ENCODE measurements at regions not wholly inside any gene's neighbourhood (a gene's known extent, or its start where the extent isn't known, plus 50 kb on each side); places are given as distances from the start of the nearest gene placed in this dataset.

DNA sequence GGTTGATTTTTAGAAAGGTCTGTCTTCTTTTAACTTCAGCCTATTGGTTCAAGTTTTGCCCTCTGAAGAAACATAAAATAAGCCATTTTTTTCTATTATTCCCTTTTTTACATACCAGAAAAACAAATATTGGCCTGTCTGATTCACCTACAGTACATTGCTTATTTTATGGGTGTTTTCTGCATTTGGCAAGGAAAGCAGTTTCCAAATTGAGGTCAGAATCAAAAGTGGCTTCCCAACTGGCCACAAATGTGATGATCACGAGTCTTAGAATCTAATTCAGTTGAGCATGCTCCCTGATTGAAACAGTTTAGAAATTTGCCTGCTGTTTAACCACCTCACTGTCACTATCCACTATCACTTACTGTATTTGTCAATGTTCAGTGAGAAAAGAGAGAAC lies 106.9 kb upstream of the CHMP2B start:
- no peaks in the 10 kb centered on the region for H3K9me1 ChIP-seq (ENCODE audit: control insufficient read depth, extremely low read depth, insufficient read depth, low read length)
- FAIRE-seq (no peak), DNase-seq (ENCODE audit: low read depth, low spot score) (no peak)
- no peak overlapping the region for H3K27ac ChIP-seq (ENCODE audit: control insufficient read depth, insufficient read depth, low read length)
- no peaks in the 10 kb centered on the region for H3K79me2 ChIP-seq (ENCODE audit: control insufficient read depth, insufficient read depth, low read length)
- H3K9me3 ChIP-seq (ENCODE audit: control insufficient read depth, low read depth, low read length) = no peaks in the 10 kb centered on the region
- dilution Hi-C loops (cut with MboI; ENCODE audit: extremely low pct_ligation_motif_present, low sequenced_read_pairs) = no loop called here
- no peaks in the 10 kb centered on the region for H3K4me1 ChIP-seq (ENCODE audit: control insufficient read depth, extremely low read depth, insufficient read depth, low read length)
- TF ChIP-seq, protein P1, sequence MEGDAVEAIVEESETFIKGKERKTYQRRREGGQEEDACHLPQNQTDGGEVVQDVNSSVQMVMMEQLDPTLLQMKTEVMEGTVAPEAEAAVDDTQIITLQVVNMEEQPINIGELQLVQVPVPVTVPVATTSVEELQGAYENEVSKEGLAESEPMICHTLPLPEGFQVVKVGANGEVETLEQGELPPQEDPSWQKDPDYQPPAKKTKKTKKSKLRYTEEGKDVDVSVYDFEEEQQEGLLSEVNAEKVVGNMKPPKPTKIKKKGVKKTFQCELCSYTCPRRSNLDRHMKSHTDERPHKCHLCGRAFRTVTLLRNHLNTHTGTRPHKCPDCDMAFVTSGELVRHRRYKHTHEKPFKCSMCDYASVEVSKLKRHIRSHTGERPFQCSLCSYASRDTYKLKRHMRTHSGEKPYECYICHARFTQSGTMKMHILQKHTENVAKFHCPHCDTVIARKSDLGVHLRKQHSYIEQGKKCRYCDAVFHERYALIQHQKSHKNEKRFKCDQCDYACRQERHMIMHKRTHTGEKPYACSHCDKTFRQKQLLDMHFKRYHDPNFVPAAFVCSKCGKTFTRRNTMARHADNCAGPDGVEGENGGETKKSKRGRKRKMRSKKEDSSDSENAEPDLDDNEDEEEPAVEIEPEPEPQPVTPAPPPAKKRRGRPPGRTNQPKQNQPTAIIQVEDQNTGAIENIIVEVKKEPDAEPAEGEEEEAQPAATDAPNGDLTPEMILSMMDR (optimal IDR thresholded peaks at IDR 0.05 in 1 of 3, IDR thresholded peaks at IDR 0.05 in 1 of 3, conservative IDR thresholded peaks at IDR 0.05 in 1 of 3; ENCODE audit: extremely low read depth in 1 of 3, insufficient read depth in 2 of 3, low read length in 3 of 3) = no peak
- TF ChIP-seq EZH2 (IDR thresholded peaks at IDR 0.05; ENCODE audit: low read length) = no peak
- no peaks in the 10 kb centered on the region for H3K36me3 ChIP-seq (ENCODE audit: control insufficient read depth in 2 of 2, extremely low read depth in 1 of 2, insufficient read depth in 2 of 2, low read length in 2 of 2)
- no peak overlapping the region for H3K4me3 ChIP-seq (ENCODE audit: control insufficient read depth in 2 of 3, extremely low read depth in 1 of 3, insufficient read depth in 2 of 3, low read depth in 1 of 3, low read length in 3 of 3)
- no peaks in the 10 kb centered on the region for H4K20me1 ChIP-seq (ENCODE audit: control insufficient read depth, extremely low read depth, insufficient read depth, low read length)
- no peak overlapping the region for H3K9ac ChIP-seq (ENCODE audit: control insufficient read depth, extremely low read depth, insufficient read depth, low read length)
- no peaks in the 10 kb centered on the region for H3K27me3 ChIP-seq (ENCODE audit: control insufficient read depth, extremely low read depth, insufficient read depth, low read length)
- H2AFZ ChIP-seq (ENCODE audit: control insufficient read depth, low read length) = no peak overlapping the region
- no peak overlapping the region for H3K4me2 ChIP-seq (ENCODE audit: control insufficient read depth, extremely low read depth, insufficient read depth, low read depth, low read length)

DNA sequence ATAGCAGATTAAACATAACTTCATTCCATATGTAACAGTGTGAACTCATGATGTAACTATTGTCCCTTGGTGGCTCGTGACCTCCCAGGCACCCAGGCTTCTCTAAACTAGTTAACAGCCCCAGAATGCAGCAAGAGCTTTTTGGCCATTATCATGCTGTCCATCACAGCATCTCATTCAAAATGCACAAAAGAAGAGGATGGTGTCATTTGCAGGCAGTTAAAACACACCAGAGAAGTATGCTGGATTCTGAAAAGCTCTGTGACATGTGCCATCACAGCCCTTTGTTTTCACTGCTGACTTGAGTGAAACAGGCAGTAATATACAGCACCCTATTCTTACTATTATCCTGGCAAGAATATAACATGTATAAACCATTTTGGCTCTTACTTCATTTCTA lies 117.6 kb upstream of the CHMP2B start:
- no peaks in the 10 kb centered on the region for H4K20me1 ChIP-seq (ENCODE audit: control insufficient read depth, extremely low read depth, insufficient read depth, low read length)
- H3K9ac ChIP-seq (ENCODE audit: control insufficient read depth, extremely low read depth, insufficient read depth, low read length) = no peak overlapping the region
- TF ChIP-seq, protein P1 (optimal IDR thresholded peaks at IDR 0.05 in 1 of 3, IDR thresholded peaks at IDR 0.05 in 1 of 3, conservative IDR thresholded peaks at IDR 0.05 in 1 of 3; ENCODE audit: extremely low read depth in 1 of 3, insufficient read depth in 2 of 3, low read length in 3 of 3) = no peak
- no peak for TF ChIP-seq EZH2 (IDR thresholded peaks at IDR 0.05; ENCODE audit: low read length)
- no peaks in the 10 kb centered on the region for H3K27me3 ChIP-seq (ENCODE audit: control insufficient read depth, extremely low read depth, insufficient read depth, low read length)
- no peak overlapping the region for H3K4me2 ChIP-seq (ENCODE audit: control insufficient read depth, extremely low read depth, insufficient read depth, low read depth, low read length)
- no peak overlapping the region for H3K27ac ChIP-seq (ENCODE audit: control insufficient read depth, insufficient read depth, low read length)
- H3K4me3 ChIP-seq (ENCODE audit: control insufficient read depth in 2 of 3, extremely low read depth in 1 of 3, insufficient read depth in 2 of 3, low read depth in 1 of 3, low read length in 3 of 3) = no peak overlapping the region
- H3K36me3 ChIP-seq (ENCODE audit: control insufficient read depth in 2 of 2, extremely low read depth in 1 of 2, insufficient read depth in 2 of 2, low read length in 2 of 2) = no peaks in the 10 kb centered on the region
- no peaks in the 10 kb centered on the region for H3K79me2 ChIP-seq (ENCODE audit: control insufficient read depth, insufficient read depth, low read length)
- no peaks in the 10 kb centered on the region for H3K9me1 ChIP-seq (ENCODE audit: control insufficient read depth, extremely low read depth, insufficient read depth, low read length)
- no peaks in the 10 kb centered on the region for H3K9me3 ChIP-seq (ENCODE audit: control insufficient read depth, low read depth, low read length)
- dilution Hi-C loops (cut with MboI; ENCODE audit: extremely low pct_ligation_motif_present, low sequenced_read_pairs) = no loop called here
- DNase-seq (ENCODE audit: low read depth, low spot score) (no peak), FAIRE-seq (no peak)
- H2AFZ ChIP-seq (ENCODE audit: control insufficient read depth, low read length) = no peak overlapping the region
- no peaks in the 10 kb centered on the region for H3K4me1 ChIP-seq (ENCODE audit: control insufficient read depth, extremely low read depth, insufficient read depth, low read length)
